Neural cell (in vitro differentiated cells): ENCODE measurements at regions not wholly inside any gene's neighbourhood (a gene's known extent, or its start where the extent isn't known, plus 50 kb on each side); places are given as distances from the start of the nearest gene placed in this dataset.

Experiments used
- CTCF ChIP-seq: fragments of 450-650 bp; IDR thresholded peaks from 2 replicates; pipeline ENCODE4 v1.5.1; 2014; ENCODE audit warnings: antibody characterized with exemption, mild to moderate bottlenecking, moderate library complexity; ENCODE audit not compliant: poor library complexity, severe bottlenecking
- POLR2AphosphoS5 ChIP-seq: IDR thresholded peaks from 2 replicates; pipeline ENCODE4 v1.6.1; 2012
- REST ChIP-seq: IDR thresholded peaks from 2 replicates; pipeline ENCODE4 v1.6.1; 2012; ENCODE audit warnings: borderline replicate concordance
- TAF1 ChIP-seq: IDR thresholded peaks from 2 replicates; pipeline ENCODE4 v1.6.1; 2012; ENCODE audit warnings: low read depth

- TF ChIP-seq POLR2AphosphoS5 (no peak), CTCF (no peak), REST (no peak), TAF1 (no peak)
Observed at GRCh38 chr1:55333461-55333860, 118.3 kb upstream of the USP24 start.
